ENCODE measurements at regions not wholly inside any gene's neighbourhood (a gene's known extent, or its start where the extent isn't known, plus 50 kb on each side); places are given as distances from the start of the nearest gene placed in this dataset.

DNA sequence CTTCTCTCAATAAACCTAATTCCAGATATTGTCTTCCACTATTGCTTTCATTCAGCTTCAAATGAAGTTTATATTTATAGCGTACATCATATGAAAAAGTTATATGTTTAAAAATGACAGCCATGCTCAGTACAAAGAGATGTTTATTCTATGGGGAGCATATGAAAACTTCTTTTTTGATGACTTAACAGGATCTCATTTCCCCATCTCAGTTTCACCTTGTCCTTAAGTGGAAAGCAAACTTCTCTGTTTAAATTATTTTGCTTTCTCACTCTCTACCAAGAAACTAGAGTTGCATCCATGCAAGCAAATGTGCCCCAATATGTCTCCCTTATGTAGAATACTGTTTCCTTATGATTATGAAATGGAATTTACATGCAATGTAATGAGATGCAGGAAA is 799.5 kb upstream of the RGS18 start:
- no peak for TF ChIP-seq POLR2AphosphoS5 (IDR thresholded peaks at IDR 0.05)
- TF ChIP-seq, protein P1, sequence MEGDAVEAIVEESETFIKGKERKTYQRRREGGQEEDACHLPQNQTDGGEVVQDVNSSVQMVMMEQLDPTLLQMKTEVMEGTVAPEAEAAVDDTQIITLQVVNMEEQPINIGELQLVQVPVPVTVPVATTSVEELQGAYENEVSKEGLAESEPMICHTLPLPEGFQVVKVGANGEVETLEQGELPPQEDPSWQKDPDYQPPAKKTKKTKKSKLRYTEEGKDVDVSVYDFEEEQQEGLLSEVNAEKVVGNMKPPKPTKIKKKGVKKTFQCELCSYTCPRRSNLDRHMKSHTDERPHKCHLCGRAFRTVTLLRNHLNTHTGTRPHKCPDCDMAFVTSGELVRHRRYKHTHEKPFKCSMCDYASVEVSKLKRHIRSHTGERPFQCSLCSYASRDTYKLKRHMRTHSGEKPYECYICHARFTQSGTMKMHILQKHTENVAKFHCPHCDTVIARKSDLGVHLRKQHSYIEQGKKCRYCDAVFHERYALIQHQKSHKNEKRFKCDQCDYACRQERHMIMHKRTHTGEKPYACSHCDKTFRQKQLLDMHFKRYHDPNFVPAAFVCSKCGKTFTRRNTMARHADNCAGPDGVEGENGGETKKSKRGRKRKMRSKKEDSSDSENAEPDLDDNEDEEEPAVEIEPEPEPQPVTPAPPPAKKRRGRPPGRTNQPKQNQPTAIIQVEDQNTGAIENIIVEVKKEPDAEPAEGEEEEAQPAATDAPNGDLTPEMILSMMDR (IDR thresholded peaks at IDR 0.05) = no peak

All from upper lobe of left lung (tissue), 4 donors.